WTC11 (cell line): ENCODE measurements at regions not wholly inside any gene's neighbourhood (a gene's known extent, or its start where the extent isn't known, plus 50 kb on each side); places are given as distances from the start of the nearest gene placed in this dataset.

Experiments used
- CREB1 ChIP-seq: sonication (generic); formaldehyde crosslinking; IDR thresholded peaks from 2 replicates; pipeline ENCODE4 v1.8.0; 2023; ENCODE audit warnings: mild to moderate bottlenecking, missing genetic modification reagents
- CTCF ChIP-seq: fragments of 200-600 bp; IDR thresholded peaks from 2 replicates; pipeline ENCODE4 v1.8.0; 2022; ENCODE audit warnings: antibody characterized with exemption
- JUN ChIP-seq: sonication (generic); formaldehyde crosslinking; IDR thresholded peaks from 2 replicates; pipeline ENCODE4 v1.8.0; 2023; ENCODE audit warnings: mild to moderate bottlenecking, missing genetic modification reagents
- KAT7 ChIP-seq: sonication (generic); formaldehyde crosslinking; IDR thresholded peaks from 2 replicates; pipeline ENCODE4 v1.8.1; 2023; ENCODE audit warnings: missing genetic modification reagents, mild to moderate bottlenecking, borderline replicate concordance
- NFE2L1 ChIP-seq: sonication (generic); formaldehyde crosslinking; IDR thresholded peaks from 2 replicates; pipeline ENCODE4 v1.8.1; 2023; ENCODE audit warnings: missing genetic modification reagents
- NR2C2 ChIP-seq: sonication (generic); formaldehyde crosslinking; IDR thresholded peaks from 2 replicates; pipeline ENCODE4 v1.8.0; 2022; ENCODE audit warnings: mild to moderate bottlenecking, missing genetic modification reagents
- PRDM15 ChIP-seq: sonication (generic); formaldehyde crosslinking; IDR thresholded peaks from 2 replicates; pipeline ENCODE4 v1.8.0; 2022; ENCODE audit warnings: missing genetic modification reagents
- SMAD4 ChIP-seq: sonication (generic); formaldehyde crosslinking; IDR thresholded peaks from 2 replicates; pipeline ENCODE4 v1.8.0; 2022; ENCODE audit warnings: mild to moderate bottlenecking, missing genetic modification reagents
- ZNF121 ChIP-seq: sonication (generic); formaldehyde crosslinking; IDR thresholded peaks from 2 replicates; pipeline ENCODE4 v1.8.0; 2023; ENCODE audit warnings: missing genetic modification reagents
- TF ChIP-seq, protein P1 (sequence below): sonication (generic); formaldehyde crosslinking; IDR thresholded peaks from 2 replicates; pipeline ENCODE4 v1.8.0; 2022; ENCODE audit warnings: mild to moderate bottlenecking, missing genetic modification reagents
- TF ChIP-seq, protein P2 (sequence below): sonication (generic); formaldehyde crosslinking; IDR thresholded peaks from 2 replicates; pipeline ENCODE4 v1.8.1; 2022; ENCODE audit warnings: mild to moderate bottlenecking, moderate library complexity, missing genetic modification reagents

DNA sequence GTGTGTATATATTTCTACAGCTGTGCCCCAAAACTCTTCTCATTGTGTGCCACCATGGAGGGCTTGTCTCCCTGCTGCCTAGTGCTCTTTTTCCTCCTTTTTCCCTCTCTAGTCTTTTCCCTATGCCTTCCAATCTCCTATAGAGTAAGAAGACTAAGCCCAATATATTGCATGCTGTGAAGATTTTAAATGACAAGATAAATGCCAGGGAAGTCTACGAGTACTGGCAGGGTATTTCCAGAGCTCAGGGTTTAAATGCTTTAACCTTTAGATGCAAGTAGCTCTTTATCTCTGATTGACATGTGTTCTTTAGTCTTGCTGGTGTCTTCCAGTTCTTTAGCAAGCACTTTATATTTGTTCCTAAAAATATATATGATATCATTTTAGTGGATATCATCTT is 200.7 kb downstream of the SLITRK1 start:
- no peak for TF ChIP-seq SMAD4 (CRISPR knock-in tag)
- no peak for TF ChIP-seq NR2C2
- no peak for TF ChIP-seq CTCF
- TF ChIP-seq PRDM15 (CRISPR knock-in tag) = no peak
- no peak for TF ChIP-seq KAT7
- no peak for TF ChIP-seq CREB1 (CRISPR knock-in tag)
- TF ChIP-seq, protein P1, sequence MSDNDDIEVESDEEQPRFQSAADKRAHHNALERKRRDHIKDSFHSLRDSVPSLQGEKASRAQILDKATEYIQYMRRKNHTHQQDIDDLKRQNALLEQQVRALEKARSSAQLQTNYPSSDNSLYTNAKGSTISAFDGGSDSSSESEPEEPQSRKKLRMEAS (CRISPR knock-in tag) = no peak
- no peak for TF ChIP-seq NFE2L1 (CRISPR knock-in tag)
- TF ChIP-seq JUN = no peak
- no peak for TF ChIP-seq ZNF121 (CRISPR knock-in tag)
- TF ChIP-seq, protein P2, sequence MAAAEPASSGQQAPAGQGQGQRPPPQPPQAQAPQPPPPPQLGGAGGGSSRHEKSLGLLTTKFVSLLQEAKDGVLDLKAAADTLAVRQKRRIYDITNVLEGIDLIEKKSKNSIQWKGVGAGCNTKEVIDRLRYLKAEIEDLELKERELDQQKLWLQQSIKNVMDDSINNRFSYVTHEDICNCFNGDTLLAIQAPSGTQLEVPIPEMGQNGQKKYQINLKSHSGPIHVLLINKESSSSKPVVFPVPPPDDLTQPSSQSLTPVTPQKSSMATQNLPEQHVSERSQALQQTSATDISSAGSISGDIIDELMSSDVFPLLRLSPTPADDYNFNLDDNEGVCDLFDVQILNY = no peak
